ENCODE measurements at regions not wholly inside any gene's neighbourhood (a gene's known extent, or its start where the extent isn't known, plus 50 kb on each side); places are given as distances from the start of the nearest gene placed in this dataset.

DNA sequence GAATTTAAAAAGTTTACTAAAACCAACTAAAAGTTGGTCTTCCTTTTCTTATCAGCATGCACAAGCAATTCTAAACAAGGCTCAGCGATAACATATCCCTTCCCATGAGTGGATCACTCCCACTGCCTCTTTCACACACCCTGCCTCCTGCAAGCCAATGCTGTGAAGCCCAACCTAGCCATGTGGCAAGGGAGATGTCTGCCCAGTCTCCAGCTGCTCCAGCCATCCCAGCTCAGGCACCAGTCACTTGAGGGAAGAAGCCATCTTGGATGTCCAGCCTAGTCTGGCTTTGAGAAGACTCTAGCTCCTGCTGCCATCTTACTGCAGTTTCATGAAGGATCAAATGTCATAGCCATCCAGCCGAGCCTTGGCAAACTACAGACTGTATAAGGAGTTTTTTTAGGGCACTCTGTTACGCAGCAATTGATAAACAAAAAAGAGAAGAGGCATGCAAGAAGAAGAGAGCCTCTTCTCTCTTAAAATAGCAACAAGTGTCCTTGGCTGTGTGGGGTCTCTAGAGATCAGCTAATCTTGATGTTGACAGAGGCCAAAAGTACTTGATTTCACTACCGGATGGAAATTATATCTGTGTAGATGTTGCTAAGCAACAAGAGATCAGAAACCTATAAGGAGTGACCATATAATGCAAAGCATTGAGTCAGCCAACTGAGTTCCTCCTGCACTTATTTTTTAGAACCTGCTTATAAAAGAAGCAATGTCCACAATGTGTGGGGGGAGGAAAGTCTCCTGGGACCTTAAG, 108.9 kb downstream of the PTCSC3 start:
- Histone ChIP-seq H3K79me2 (ENCODE audit: insufficient read depth, low read length) (no peaks in the 10 kb centered on the region), H3K9me3 (ENCODE audit: control insufficient read depth in 1 of 2, insufficient read depth in 1 of 2, low read depth in 1 of 2, low read length in 2 of 2) (no peaks in the 10 kb centered on the region), H3K9me2 (ENCODE audit: insufficient read depth) (no peaks in the 10 kb centered on the region), H3K4me1 (ENCODE audit: control insufficient read depth in 1 of 2, insufficient read depth in 2 of 2, low read length in 2 of 2) (peaks cover 12 to 17% of the 10 kb centered on the region in 2 experiments), H3K4me2 (ENCODE audit: low read length) (no peak overlapping the region), H3K36me3 (ENCODE audit: control insufficient read depth in 1 of 2, insufficient read depth in 2 of 2, low read length in 2 of 2) (no peaks in the 10 kb centered on the region), H3K9ac (ENCODE audit: low read length) (no peak overlapping the region), H3K27ac (ENCODE audit: low read depth, low read length) (no peak overlapping the region), H4K20me1 (ENCODE audit: insufficient read depth) (no peaks in the 10 kb centered on the region), H2AFZ (ENCODE audit: low read depth, low read length, poor library complexity, severe bottlenecking) (no peak overlapping the region), H3K4me3 (replicated peaks in 1 of 2; ENCODE audit: low read depth in 1 of 2, low read length in 2 of 2) (no peak overlapping the region), H3K27me3 (ENCODE audit: insufficient read depth, low read length) (no peaks in the 10 kb centered on the region)
- ATAC-seq, result no peak
- DNase-seq (ENCODE audit: low read depth, low spot score), result no peak
- ChIA-PET RAD21 (ENCODE audit: low non-redundant PET in 1 of 2, low total read pairs in 2 of 2, uncharacterized antibody in 2 of 2, unreplicated experiment in 2 of 2) (no interaction called here), POLR2A (no interaction called here), CTCF (interaction anchor here (0.9 to 2.9 kb wide), 3 partner anchors 11 to 538 kb away, joined by 3 to 9 read pairs (median 6); no protein-coding TSS in a partner anchor)
- TF ChIP-seq, protein P1, sequence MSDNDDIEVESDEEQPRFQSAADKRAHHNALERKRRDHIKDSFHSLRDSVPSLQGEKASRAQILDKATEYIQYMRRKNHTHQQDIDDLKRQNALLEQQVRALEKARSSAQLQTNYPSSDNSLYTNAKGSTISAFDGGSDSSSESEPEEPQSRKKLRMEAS (IDR thresholded peaks at IDR 0.05), result no peak
- TF ChIP-seq RAD21 (IDR thresholded peaks at IDR 0.05; ENCODE audit: low read depth), result no peak
- intact Hi-C loops (cut with micrococcal nuclease), result loop anchor here (2.0 kb wide), 1 partner anchor 187 kb away; no protein-coding TSS in a partner anchor
- BruUV-seq (replicated peaks), result no TSS peak

DNA sequence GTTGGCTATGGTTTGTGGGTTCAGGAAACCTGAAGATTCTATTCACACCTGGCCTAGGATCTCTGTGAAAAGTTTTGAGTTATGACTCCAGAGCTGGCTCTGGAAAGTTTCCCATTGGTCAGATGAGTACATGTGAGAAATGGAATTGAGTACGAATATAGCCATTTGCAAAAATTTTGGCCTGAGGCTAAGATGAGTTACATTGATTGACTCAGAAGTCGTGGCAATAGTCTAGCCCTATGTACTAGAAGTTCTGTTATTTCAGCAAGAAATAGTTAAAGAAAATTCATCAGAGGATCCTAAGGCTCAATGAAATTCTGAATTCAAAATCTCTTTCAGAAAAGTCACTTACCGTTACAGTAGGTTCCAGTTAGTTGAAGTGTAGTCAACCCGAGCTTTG, 109.9 kb downstream of the PTCSC3 start:
- H3K9me2 ChIP-seq (ENCODE audit: insufficient read depth), result no peaks in the 10 kb centered on the region
- POLR2A ChIA-PET, result no interaction called here
- RAD21 ChIA-PET (ENCODE audit: low non-redundant PET in 1 of 2, low total read pairs in 2 of 2, uncharacterized antibody in 2 of 2, unreplicated experiment in 2 of 2), result interaction anchor here in 1 of 2 experiments (0.6 kb wide), 1 partner anchor 487 kb away, joined by 7 read pairs; no protein-coding TSS in a partner anchor
- no peaks in the 10 kb centered on the region for H3K27me3 ChIP-seq (ENCODE audit: insufficient read depth, low read length)
- no TSS peak for BruUV-seq (replicated peaks)
- H3K9ac ChIP-seq (ENCODE audit: low read length), result no peak overlapping the region
- H3K4me3 ChIP-seq (replicated peaks in 1 of 2; ENCODE audit: low read depth in 1 of 2, low read length in 2 of 2), result no peak overlapping the region
- no peak overlapping the region for H3K4me2 ChIP-seq (ENCODE audit: low read length)
- no peaks in the 10 kb centered on the region for H3K36me3 ChIP-seq (ENCODE audit: control insufficient read depth in 1 of 2, insufficient read depth in 2 of 2, low read length in 2 of 2)
- H3K4me1 ChIP-seq (ENCODE audit: control insufficient read depth in 1 of 2, insufficient read depth in 2 of 2, low read length in 2 of 2), result peaks cover 12 to 17% of the 10 kb centered on the region in 2 experiments
- CTCF ChIA-PET, result no interaction called here
- H4K20me1 ChIP-seq (ENCODE audit: insufficient read depth), result no peaks in the 10 kb centered on the region
- H2AFZ ChIP-seq (ENCODE audit: low read depth, low read length, poor library complexity, severe bottlenecking), result no peak overlapping the region
- H3K79me2 ChIP-seq (ENCODE audit: insufficient read depth, low read length), result no peaks in the 10 kb centered on the region
- intact Hi-C loops (cut with micrococcal nuclease), result no loop called here
- no peak for ATAC-seq
- TF ChIP-seq SP1 (IDR thresholded peaks at IDR 0.05; ENCODE audit: low read depth) (no peak), SIN3A (IDR thresholded peaks at IDR 0.05; ENCODE audit: low read depth) (no peak), SRF (IDR thresholded peaks at IDR 0.05; ENCODE audit: low read depth) (no peak), JUND (IDR thresholded peaks at IDR 0.05) (no peak), TCF7L2 (IDR thresholded peaks at IDR 0.05; ENCODE audit: borderline replicate concordance, extremely low read depth, insufficient read depth, insufficient read length) (no peak)
- H3K27ac ChIP-seq (ENCODE audit: low read depth, low read length), result no peak overlapping the region
- DNase-seq (ENCODE audit: low read depth, low spot score), result no peak
- no peaks in the 10 kb centered on the region for H3K9me3 ChIP-seq (ENCODE audit: control insufficient read depth in 1 of 2, insufficient read depth in 1 of 2, low read depth in 1 of 2, low read length in 2 of 2)

All from HCT116 (cell line).